Esophagus muscularis mucosa (tissue), 4 donors: ENCODE measurements at regions not wholly inside any gene's neighbourhood (a gene's known extent, or its start where the extent isn't known, plus 50 kb on each side); places are given as distances from the start of the nearest gene placed in this dataset.

Source experiments
- DNase-seq: peaks from one replicate; pipeline ENCODE4 v3.0.0-alpha.2; 2017; ENCODE audit errors: extremely low spot score
- H3K27ac ChIP-seq, 4 donors: fragments of 200-600 bp; sonication (generic); replicated peaks in 1 of 4; 1 replicate in 3 of 4; 2 replicates in 1 of 4; pipeline ENCODE4 v1.5.1; 2016 to 2019; ENCODE audit warnings: mild to moderate bottlenecking in 1 of 4
- H3K27me3 ChIP-seq, 4 donors: fragments of 200-600 bp; sonication (generic); one replicate each; pipeline versions ENCODE4 v1.5.1 to v1.6.0; 2016 to 2019
- H3K36me3 ChIP-seq, 4 donors: fragments of 200-600 bp; sonication (generic); one replicate each; pipeline ENCODE4 v1.5.1; 2016 to 2019
- H3K4me1 ChIP-seq, 4 donors: fragments of 200-600 bp; sonication (generic); one replicate each; pipeline ENCODE4 v1.5.1; 2016 to 2019
- H3K4me3 ChIP-seq, 4 donors: fragments of 200-600 bp; sonication (generic); 1 replicate in 2 of 4; 2 replicates in 2 of 4; pipeline ENCODE4 v1.5.1; 2016 to 2019; ENCODE audit warnings: mild to moderate bottlenecking in 4 of 4, moderate library complexity in 1 of 4
- H3K9me3 ChIP-seq, 4 donors: fragments of 200-600 bp; sonication (generic); 1 replicate in 3 of 4; 2 replicates in 1 of 4; pipeline ENCODE4 v1.5.1; 2016 to 2019
- EP300 ChIP-seq: sonication (generic); formaldehyde crosslinking; IDR thresholded peaks from one replicate; pipeline ENCODE4 v1.6.1; 2017; ENCODE audit warnings: antibody characterized with exemption
- POLR2A ChIP-seq: fragments of 450-650 bp; IDR thresholded peaks from one replicate; pipeline ENCODE4 v1.6.1; 2017; ENCODE audit warnings: antibody characterized with exemption, moderate library complexity, mild to moderate bottlenecking, low read depth
- POLR2AphosphoS5 ChIP-seq, 2 donors: sonication (generic); formaldehyde crosslinking; IDR thresholded peaks; one replicate each; pipeline ENCODE4 v1.6.1; 2017; ENCODE audit warnings: antibody characterized with exemption in 2 of 2
- WGBS: methylation state at CpG from one replicate; pipeline ENCODE4 v1.1.5; 2018; 5-methylcytosine and 5-hydroxymethylcytosine counted together
- intact Hi-C: fragments of 100-400 bp; cut with DNase I; formaldehyde crosslinking; loops from one replicate; pipeline ENCODE4 v1.15.1; 2023
- TF ChIP-seq, protein P1 (sequence below), 3 experiments: fragments of 200-600 bp in 2 of 3; fragments of 450-650 bp in 1 of 3; sonication (generic) in 2 of 3; IDR thresholded peaks; one replicate each; pipeline ENCODE4 v1.5.1; 2017 to 2019; ENCODE audit warnings: antibody characterized with exemption in 3 of 3, mild to moderate bottlenecking in 2 of 3, moderate library complexity in 1 of 3

DNA sequence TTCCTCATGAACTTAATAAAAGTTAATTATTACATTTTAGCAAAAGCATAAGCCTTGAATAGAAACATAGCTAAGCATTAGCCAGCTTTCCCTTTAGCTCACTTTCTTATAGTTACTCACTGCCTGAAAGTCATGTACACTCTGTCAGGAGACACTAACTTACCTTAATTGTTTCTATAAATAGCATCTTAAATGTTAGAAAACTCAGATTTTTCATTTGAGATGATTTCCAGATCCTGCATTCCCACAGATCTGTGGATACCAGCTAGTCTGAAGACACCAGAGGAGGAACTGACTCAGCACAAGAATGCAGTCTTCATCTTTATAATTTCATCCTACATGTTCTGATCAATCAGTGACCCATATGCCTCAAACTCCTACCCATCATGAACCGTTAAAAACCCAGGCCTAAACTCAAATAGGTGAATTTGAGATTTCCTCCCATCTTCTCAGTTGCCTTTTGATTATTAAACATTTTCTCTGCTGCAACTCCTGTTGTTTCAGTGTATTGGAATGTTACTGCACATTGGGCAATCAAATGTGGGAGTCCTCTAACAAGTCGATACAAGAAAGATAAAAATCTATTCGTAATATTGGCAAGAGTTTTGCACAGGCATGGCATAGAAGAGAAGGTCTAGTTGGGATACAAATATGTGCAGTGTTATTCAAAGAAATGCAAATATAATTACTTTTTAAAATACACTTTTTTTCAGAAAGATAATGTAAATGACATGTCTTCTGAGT is 857.4 kb upstream of the CDH2 start:
- no peak overlapping the region for H3K27ac ChIP-seq
- H3K4me1 ChIP-seq: no peaks in the 10 kb centered on the region
- 83% methylated on average over 3 of the region's 3 CpGs for WGBS
- intact Hi-C loops: no loop called here
- no peak for DNase-seq
- H3K36me3 ChIP-seq: no peaks in the 10 kb centered on the region
- no peaks in the 10 kb centered on the region for H3K9me3 ChIP-seq
- H3K4me3 ChIP-seq: no peak overlapping the region
- TF ChIP-seq EP300: no peak
- no peak for TF ChIP-seq POLR2AphosphoS5 (IDR thresholded peaks at IDR 0.05)
- TF ChIP-seq, protein P1, sequence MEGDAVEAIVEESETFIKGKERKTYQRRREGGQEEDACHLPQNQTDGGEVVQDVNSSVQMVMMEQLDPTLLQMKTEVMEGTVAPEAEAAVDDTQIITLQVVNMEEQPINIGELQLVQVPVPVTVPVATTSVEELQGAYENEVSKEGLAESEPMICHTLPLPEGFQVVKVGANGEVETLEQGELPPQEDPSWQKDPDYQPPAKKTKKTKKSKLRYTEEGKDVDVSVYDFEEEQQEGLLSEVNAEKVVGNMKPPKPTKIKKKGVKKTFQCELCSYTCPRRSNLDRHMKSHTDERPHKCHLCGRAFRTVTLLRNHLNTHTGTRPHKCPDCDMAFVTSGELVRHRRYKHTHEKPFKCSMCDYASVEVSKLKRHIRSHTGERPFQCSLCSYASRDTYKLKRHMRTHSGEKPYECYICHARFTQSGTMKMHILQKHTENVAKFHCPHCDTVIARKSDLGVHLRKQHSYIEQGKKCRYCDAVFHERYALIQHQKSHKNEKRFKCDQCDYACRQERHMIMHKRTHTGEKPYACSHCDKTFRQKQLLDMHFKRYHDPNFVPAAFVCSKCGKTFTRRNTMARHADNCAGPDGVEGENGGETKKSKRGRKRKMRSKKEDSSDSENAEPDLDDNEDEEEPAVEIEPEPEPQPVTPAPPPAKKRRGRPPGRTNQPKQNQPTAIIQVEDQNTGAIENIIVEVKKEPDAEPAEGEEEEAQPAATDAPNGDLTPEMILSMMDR (IDR thresholded peaks at IDR 0.05): no peak
- no peak for TF ChIP-seq POLR2A
- H3K27me3 ChIP-seq: no peaks in the 10 kb centered on the region

DNA sequence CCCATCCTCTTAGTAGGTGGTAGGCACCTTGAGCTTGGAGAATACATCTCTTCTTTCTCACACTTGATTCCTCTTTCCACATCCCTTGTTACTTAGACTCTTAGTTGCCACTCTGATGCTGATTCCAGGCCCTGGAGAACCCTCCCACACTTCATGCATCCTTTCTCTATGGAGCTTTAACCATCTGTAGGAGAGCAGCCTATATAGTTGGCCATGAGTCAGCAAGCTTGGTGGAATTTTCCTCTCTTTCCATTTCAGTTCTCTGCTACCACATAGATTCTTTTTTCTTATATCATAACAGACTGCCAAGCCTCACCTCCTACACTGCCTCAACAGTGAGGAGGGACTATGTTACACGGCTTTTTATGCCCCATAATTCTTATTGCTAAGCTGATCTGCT is 851.6 kb upstream of the CDH2 start:
- WGBS: 79% methylated on average over 1 of the region's 1 CpG
- no peak overlapping the region for H3K27ac ChIP-seq
- no peak for DNase-seq
- no peaks in the 10 kb centered on the region for H3K4me1 ChIP-seq
- intact Hi-C loops: no loop called here
- H3K9me3 ChIP-seq: no peaks in the 10 kb centered on the region
- H3K4me3 ChIP-seq: no peak overlapping the region
- no peaks in the 10 kb centered on the region for H3K36me3 ChIP-seq
- TF ChIP-seq POLR2A (no peak), POLR2AphosphoS5 (IDR thresholded peaks at IDR 0.05) (no peak), EP300 (no peak)
- TF ChIP-seq, protein P1 (IDR thresholded peaks at IDR 0.05): no peak
- no peaks in the 10 kb centered on the region for H3K27me3 ChIP-seq

DNA sequence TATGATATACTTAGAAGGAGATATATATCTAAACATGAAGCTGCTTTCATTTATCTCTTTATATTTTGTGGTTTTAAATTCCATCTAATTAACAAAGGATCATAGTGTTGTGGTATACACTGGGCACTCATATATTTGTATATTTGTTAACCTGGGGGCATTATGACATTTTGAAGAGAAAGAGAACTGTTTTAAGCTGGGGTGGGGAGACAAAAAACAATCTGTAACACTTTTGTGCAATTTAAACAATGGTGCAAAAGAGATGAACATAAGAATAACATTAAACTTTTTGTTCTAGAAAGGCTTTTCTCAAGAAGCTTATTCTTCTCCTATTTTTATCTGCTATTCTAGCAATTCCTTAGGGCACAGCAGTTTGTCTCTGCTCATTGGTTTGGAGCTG is 842.0 kb upstream of the CDH2 start:
- H3K4me1 ChIP-seq: no peaks in the 10 kb centered on the region
- H3K4me3 ChIP-seq: no peak overlapping the region
- no peaks in the 10 kb centered on the region for H3K27me3 ChIP-seq
- H3K36me3 ChIP-seq: no peaks in the 10 kb centered on the region
- no peak overlapping the region for H3K27ac ChIP-seq
- H3K9me3 ChIP-seq: no peaks in the 10 kb centered on the region
- intact Hi-C loops: no loop called here
- no peak for DNase-seq
- no peak for TF ChIP-seq POLR2AphosphoS5 (IDR thresholded peaks at IDR 0.05)
- TF ChIP-seq POLR2A: no peak
- TF ChIP-seq, protein P1 (IDR thresholded peaks at IDR 0.05): no peak
- TF ChIP-seq EP300: no peak

DNA sequence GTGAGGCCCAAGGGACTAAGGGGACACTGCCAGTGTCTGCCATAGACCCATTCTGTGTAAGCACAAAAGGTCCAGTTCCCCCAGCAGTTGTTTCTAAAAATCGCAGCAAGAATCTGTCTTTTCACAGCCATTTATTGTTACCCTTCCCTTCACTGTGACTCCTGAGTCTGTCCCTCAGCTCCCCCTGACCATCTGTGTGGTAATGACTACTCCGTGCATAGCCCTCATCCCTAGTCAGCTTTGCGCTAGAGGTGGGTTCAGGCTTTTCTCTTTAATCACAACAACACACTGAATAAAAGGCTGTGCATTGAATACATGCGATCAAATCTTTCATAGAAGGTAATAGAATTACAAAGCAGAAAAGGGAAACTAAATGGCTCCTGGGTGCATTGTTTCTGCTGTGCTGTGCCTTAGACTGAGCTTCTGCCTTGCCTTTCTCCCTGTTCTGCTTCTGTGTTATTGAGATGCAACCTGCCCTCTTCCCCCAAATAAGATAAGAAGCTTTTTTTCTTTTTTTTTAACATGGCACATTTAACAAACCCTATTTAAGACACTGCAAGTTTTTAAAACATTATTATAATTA is 836.0 kb upstream of the CDH2 start:
- Histone ChIP-seq H3K36me3 (no peaks in the 10 kb centered on the region), H3K4me3 (no peak overlapping the region), H3K9me3 (no peaks in the 10 kb centered on the region), H3K27ac (no peak overlapping the region), H3K27me3 (no peaks in the 10 kb centered on the region), H3K4me1 (no peaks in the 10 kb centered on the region)
- TF ChIP-seq EP300 (no peak), POLR2A (no peak), POLR2AphosphoS5 (IDR thresholded peaks at IDR 0.05) (no peak)
- TF ChIP-seq, protein P1 (IDR thresholded peaks at IDR 0.05): no peak
- 92% methylated on average over 4 of the region's 4 CpGs for WGBS
- no peak for DNase-seq
- intact Hi-C loops: no loop called here
